K562 (cell line): ENCODE measurements at regions not wholly inside any gene's neighbourhood (a gene's known extent, or its start where the extent isn't known, plus 50 kb on each side); places are given as distances from the start of the nearest gene placed in this dataset.

Experiments
- ATAC-seq: fragments of 200-7000 bp; cut with Tn5 transposase; 3 replicates; pipeline ENCODE4 v1.9.1; 2020; ENCODE audit warnings: moderate library complexity
- BruUV-seq: library from RNA; stranded (reverse); fragments of 400-500 nt; replicated peaks from 2 replicates; lab custom pipeline; 2021; lab: Mats Ljungman, UMichigan
- CTCF ChIA-PET: fragments of 300-600 bp; formaldehyde crosslinking; extraction: SDS; loops from one replicate; lab custom pipeline; 2021; ENCODE audit warnings: low intra/inter-chr PET ratio; lab: Yijun Ruan, JAX
- POLR2A ChIA-PET: fragments of 300-600, 350-650 bp; sonication (Branson Sonifier 250); formaldehyde crosslinking; extraction: SDS; loops from one replicate; lab custom pipeline; 2021; ENCODE audit warnings: antibody characterized with exemption, inconsistent platforms; lab: Yijun Ruan, JAX
- DNase-seq, 4 experiments: peaks; one replicate each; pipeline versions ENCODE4 v3.0.0 to v3.0.0-alpha.2; 2011 to 2018; ENCODE audit warnings: low spot score in 3 of 4, mixed read lengths in 3 of 4; ENCODE audit errors: extremely low read depth in 1 of 4
- FAIRE-seq: peaks from 2 replicates; lab custom pipeline; 2011; peaks lifted over from hg19 to GRCh38; lab: Jason Lieb, UNC
- H2AFZ ChIP-seq: 2 replicates; pipeline ENCODE4 v1.6.0; 2011; ENCODE audit warnings: low read depth, low read length, control low read depth, inconsistent platforms
- H3K27ac ChIP-seq: fragments of 200-600 bp; 3 replicates; pipeline ENCODE4 v1.8.0; 2011; ENCODE audit warnings: low read depth, mild to moderate bottlenecking, control low read depth, inconsistent platforms, low read length, moderate library complexity, mixed read lengths; ENCODE audit errors: extremely low read depth
- H3K27me3 ChIP-seq, 2 experiments: fragments of 300-600 bp in 1 of 2; 2 replicates in 1 of 2; 3 replicates in 1 of 2; pipeline versions ENCODE4 v1.6.0 to v1.8.0; 2011; ENCODE audit warnings: inconsistent platforms in 2 of 2, low read length in 2 of 2, mild to moderate bottlenecking in 1 of 2, mixed read lengths in 1 of 2, moderate library complexity in 1 of 2; ENCODE audit not compliant: control insufficient read depth in 2 of 2, insufficient read depth in 2 of 2
- H3K36me3 ChIP-seq: fragments of 300-600 bp; 3 replicates; pipeline ENCODE4 v1.8.0; 2011; ENCODE audit warnings: mild to moderate bottlenecking, low read length, inconsistent platforms; ENCODE audit not compliant: control insufficient read depth, insufficient read depth
- H3K4me1 ChIP-seq, 2 experiments: fragments of 200-600 bp in 1 of 2; replicated peaks in 1 of 2; 2 replicates in 1 of 2; 3 replicates in 1 of 2; pipeline versions ENCODE4 v1.5.1 to v1.8.0; 2011; ENCODE audit warnings: inconsistent platforms in 2 of 2, low read length in 2 of 2, mild to moderate bottlenecking in 1 of 2, mixed read lengths in 1 of 2, moderate library complexity in 1 of 2; ENCODE audit not compliant: control insufficient read depth in 2 of 2, insufficient read depth in 2 of 2
- H3K4me2 ChIP-seq: 2 replicates; pipeline ENCODE4 v1.6.1; 2011; ENCODE audit warnings: low read length, control low read depth, inconsistent platforms, mixed read lengths; ENCODE audit not compliant: insufficient read depth
- H3K4me3 ChIP-seq: fragments of 200-600 bp; sonication (generic), shearing (Covaris generic); 2 replicates; pipeline ENCODE4 v1.5.1; 2016; ENCODE audit warnings: control low read depth, inconsistent platforms
- H3K79me2 ChIP-seq: fragments of 200-600 bp; 3 replicates; pipeline ENCODE4 v1.8.0; 2011; ENCODE audit warnings: low read length, inconsistent platforms; ENCODE audit not compliant: control insufficient read depth, insufficient read depth
- H3K9ac ChIP-seq, 2 experiments: 2 replicates each; pipeline versions ENCODE4 v1.6.0 to v1.6.1; 2011; ENCODE audit warnings: low read depth in 2 of 2, low read length in 2 of 2, control low read depth in 1 of 2, inconsistent platforms in 1 of 2, mild to moderate bottlenecking in 1 of 2, mixed read lengths in 1 of 2; ENCODE audit not compliant: insufficient read depth in 1 of 2
- H3K9me1 ChIP-seq: one replicate; pipeline ENCODE4 v1.6.0; 2011; ENCODE audit warnings: inconsistent platforms, mild to moderate bottlenecking, low read length, moderate library complexity; ENCODE audit not compliant: control insufficient read depth, insufficient read depth
- H3K9me3 ChIP-seq: replicated peaks from 2 replicates; pipeline ENCODE4 v1.5.1; 2011; ENCODE audit warnings: low read depth, low read length, inconsistent platforms; ENCODE audit not compliant: control insufficient read depth, insufficient read depth
- H4K20me1 ChIP-seq: replicated peaks from 2 replicates; pipeline ENCODE4 v1.6.1; 2011; ENCODE audit warnings: low read length, inconsistent platforms, mixed read lengths; ENCODE audit not compliant: control insufficient read depth, insufficient read depth
- DDX20 ChIP-seq: fragments of 450-650 bp; IDR thresholded peaks from 2 replicates; pipeline ENCODE4 v1.6.1; 2016; ENCODE audit warnings: missing genetic modification characterization, low read depth, mild to moderate bottlenecking, missing compliant biosample characterization, moderate library complexity
- GTF2A2 ChIP-seq: IDR thresholded peaks from 2 replicates; pipeline ENCODE4 v1.6.1; 2016; ENCODE audit warnings: mild to moderate bottlenecking, missing genetic modification characterization, missing compliant biosample characterization
- HDAC6 ChIP-seq: IDR thresholded peaks from 2 replicates; pipeline ENCODE4 v1.6.1; 2012; ENCODE audit warnings: low read depth, mild to moderate bottlenecking, control low read depth, inconsistent platforms, low read length, moderate library complexity
- HDAC8 ChIP-seq: fragments of 450-650 bp; IDR thresholded peaks from 2 replicates; pipeline ENCODE4 v1.6.1; 2016; ENCODE audit warnings: mild to moderate bottlenecking, missing genetic modification characterization, moderate library complexity, missing compliant biosample characterization
- MEIS2 ChIP-seq: fragments of 450-650 bp; IDR thresholded peaks from 2 replicates; pipeline ENCODE4 v1.6.1; 2014; ENCODE audit warnings: mild to moderate bottlenecking; ENCODE audit not compliant: partially characterized antibody
- MIER1 ChIP-seq: fragments of 450-650 bp; IDR thresholded peaks from 2 replicates; pipeline ENCODE4 v1.6.1; 2016; ENCODE audit warnings: antibody characterized with exemption, mild to moderate bottlenecking, low read depth
- MNT ChIP-seq, 2 experiments: fragments of 450-650 bp; conservative IDR thresholded peaks; 2 replicates each; pipeline ENCODE4 v1.6.1; 2017; ENCODE audit warnings: mild to moderate bottlenecking in 2 of 2, moderate library complexity in 2 of 2
- PCBP2 ChIP-seq: fragments of 200-400 bp; formaldehyde crosslinking; IDR thresholded peaks from 2 replicates; pipeline ENCODE4 v1.6.1; 2018; ENCODE audit warnings: low read length, low read depth, mild to moderate bottlenecking, moderate library complexity; ENCODE audit not compliant: poor library complexity, severe bottlenecking
- PHTF2 ChIP-seq: fragments of 250-450 bp; sonication (Bioruptor Pico); IDR thresholded peaks from 2 replicates; pipeline ENCODE4 v1.5.0; 2021; ENCODE audit warnings: mild to moderate bottlenecking
- POLR2AphosphoS5 ChIP-seq: IDR thresholded peaks from 2 replicates; pipeline ENCODE4 v1.6.1; 2011; ENCODE audit warnings: mild to moderate bottlenecking, low read depth, low read length, moderate library complexity; ENCODE audit not compliant: control insufficient read depth, insufficient read depth
- SRF ChIP-seq, 2 experiments: fragments of 250-450, 450-650 bp in 1 of 2; sonication (Bioruptor Pico) in 1 of 2; sonication (generic) in 1 of 2; formaldehyde crosslinking; IDR thresholded peaks; 2 replicates each; pipeline versions ENCODE4 v1.5.0 to v1.5.1; 2020 to 2022; ENCODE audit warnings: mild to moderate bottlenecking in 1 of 2, missing genetic modification reagents in 1 of 2
- U2AF1 ChIP-seq: fragments of 200-400 bp; formaldehyde crosslinking; optimal IDR thresholded peaks from 2 replicates; pipeline ENCODE3; 2017; ENCODE audit warnings: mild to moderate bottlenecking, low read depth, low read length, moderate library complexity
- ZKSCAN8 ChIP-seq: fragments of 200-800 bp; sonication (Bioruptor generic); IDR thresholded peaks from 2 replicates; pipeline ENCODE4 v1.6.1; 2016; ENCODE audit warnings: missing genetic modification characterization, missing compliant biosample characterization
- ZNF165 ChIP-seq: fragments of 250-450 bp; sonication (Bioruptor Pico); IDR thresholded peaks from 2 replicates; pipeline ENCODE4 v1.4.0; 2020; ENCODE audit warnings: borderline replicate concordance
- ZNF175 ChIP-seq: fragments of 200-800 bp; sonication (Bioruptor generic); IDR thresholded peaks from 2 replicates; pipeline ENCODE4 v1.6.1; 2016; ENCODE audit warnings: low read depth, mild to moderate bottlenecking, missing genetic modification characterization, missing compliant biosample characterization
- ZNF280A ChIP-seq: fragments of 450-650 bp; IDR thresholded peaks from 2 replicates; pipeline ENCODE4 v1.6.1; 2018; ENCODE audit warnings: mild to moderate bottlenecking, low read depth; ENCODE audit not compliant: partially characterized antibody
- ZNF644 ChIP-seq: fragments of 200-800 bp; sonication (Bioruptor generic); IDR thresholded peaks from 2 replicates; pipeline ENCODE4 v1.6.1; 2016; ENCODE audit warnings: low read depth, missing genetic modification characterization, missing compliant biosample characterization
- ZNF668 ChIP-seq: fragments of 250-450 bp; sonication (Bioruptor Pico); IDR thresholded peaks from 2 replicates; pipeline ENCODE4 v1.8.0; 2022; ENCODE audit warnings: mild to moderate bottlenecking, inconsistent platforms
- WGBS: fragments of 100-300 bp; shearing (Covaris generic); methylation state at CpG from one replicate; pipeline ENCODE4 v1.1.6; 2016; ENCODE audit warnings: low coverage, mixed read lengths; ENCODE audit not compliant: insufficient coverage; ENCODE audit errors: missing lambda C conversion rate; 5-methylcytosine and 5-hydroxymethylcytosine counted together
- in situ Hi-C: fragments of 300-500 bp; cut with MboI; formaldehyde crosslinking; loops from 4 replicates; pipeline ENCODE4 v1.15.0; 2018; ENCODE audit warnings: inconsistent platforms, mixed read lengths
- intact Hi-C: fragments of 100-400 bp; cut with micrococcal nuclease; formaldehyde crosslinking; loops from 2 replicates; pipeline ENCODE4 v1.14.2; 2022
- TF ChIP-seq, protein P1 (sequence below): fragments of 450-650 bp; formaldehyde crosslinking; conservative IDR thresholded peaks from 2 replicates; pipeline ENCODE4 v1.4.0; 2022; ENCODE audit warnings: mild to moderate bottlenecking, missing genetic modification characterization

DNA sequence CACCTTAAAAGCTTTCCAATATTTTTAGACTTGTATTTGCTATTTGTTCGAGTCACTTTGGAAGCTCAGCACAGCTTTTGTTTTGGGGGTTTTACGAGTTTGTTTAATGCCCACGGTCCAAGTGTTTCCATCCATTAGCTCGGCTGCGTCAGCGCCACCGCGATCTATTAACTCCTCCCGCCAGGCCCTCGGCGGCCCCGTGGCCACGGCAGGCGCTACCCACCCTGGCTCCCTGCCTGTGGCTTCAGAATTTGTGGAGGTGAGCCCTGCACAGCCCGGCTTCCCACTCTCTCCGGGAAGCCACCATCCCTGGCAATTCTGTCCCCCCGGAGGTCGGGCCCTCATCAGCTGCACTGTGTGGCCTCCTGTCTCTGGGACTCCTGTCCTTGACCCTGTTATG, 648.5 kb downstream of the BRD1 start:
- Histone ChIP-seq H3K4me1 (no peaks in the 10 kb centered on the region; a peak in 1 of 5 replicates), H3K9me3 (no peaks in the 10 kb centered on the region), H2AFZ (no peak overlapping the region), H3K9me1 (no peaks in the 10 kb centered on the region), H3K27me3 (peaks cover 0 to 23% of the 10 kb centered on the region in 2 experiments; a peak in 3 of 5 replicates), H3K27ac (no peak overlapping the region), H3K4me3 (no peak overlapping the region), H3K36me3 (no peaks in the 10 kb centered on the region), H3K79me2 (no peaks in the 10 kb centered on the region), H4K20me1 (no peaks in the 10 kb centered on the region), H3K4me2 (no peak overlapping the region), H3K9ac (no peak overlapping the region)
- FAIRE-seq: no peak
- intact Hi-C loops (no loop called here), in situ Hi-C loops (no loop called here)
- DNase-seq: no peak
- CTCF ChIA-PET: no interaction called here
- under 1% methylated on average over 14 of the region's 18 CpGs for WGBS
- POLR2A ChIA-PET: interaction anchor here (0.7 kb wide), 1 partner anchor 1352 kb away, joined by 3 read pairs; no protein-coding TSS in a partner anchor
- no peak for ATAC-seq
- no TSS peak for BruUV-seq
- TF ChIP-seq MNT (conservative IDR thresholded peaks at IDR 0.05) (no peak), PHTF2 (no peak), HDAC6 (no peak), POLR2AphosphoS5 (no peak), U2AF1 (no peak), GTF2A2 (no peak), ZKSCAN8 (CRISPR knock-in tag) (no peak), PCBP2 (no peak), MIER1 (no peak), ZNF668 (no peak), ZNF644 (tag) (no peak), SRF (CRISPR knock-in tag; IDR thresholded peaks at IDR 0.05) (no peak), ZNF165 (CRISPR knock-in tag) (no peak), ZNF175 (CRISPR knock-in tag) (no peak), ZNF280A (no peak), MEIS2 (no peak), HDAC8 (tag) (no peak), DDX20 (no peak)
- TF ChIP-seq, protein P1, sequence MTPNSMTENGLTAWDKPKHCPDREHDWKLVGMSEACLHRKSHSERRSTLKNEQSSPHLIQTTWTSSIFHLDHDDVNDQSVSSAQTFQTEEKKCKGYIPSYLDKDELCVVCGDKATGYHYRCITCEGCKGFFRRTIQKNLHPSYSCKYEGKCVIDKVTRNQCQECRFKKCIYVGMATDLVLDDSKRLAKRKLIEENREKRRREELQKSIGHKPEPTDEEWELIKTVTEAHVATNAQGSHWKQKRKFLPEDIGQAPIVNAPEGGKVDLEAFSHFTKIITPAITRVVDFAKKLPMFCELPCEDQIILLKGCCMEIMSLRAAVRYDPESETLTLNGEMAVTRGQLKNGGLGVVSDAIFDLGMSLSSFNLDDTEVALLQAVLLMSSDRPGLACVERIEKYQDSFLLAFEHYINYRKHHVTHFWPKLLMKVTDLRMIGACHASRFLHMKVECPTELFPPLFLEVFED (CRISPR knock-in tag): no peak
